Lower lobe of right lung (tissue), 2 donors: ENCODE measurements at regions not wholly inside any gene's neighbourhood (a gene's known extent, or its start where the extent isn't known, plus 50 kb on each side); places are given as distances from the start of the nearest gene placed in this dataset.

Experiments used
- ATAC-seq, 2 donors: fragments of 200-7000 bp; cut with Tn5 transposase; one replicate each; pipeline ENCODE4 v1.9.1; 2020 to 2022; ENCODE audit warnings: mild to moderate bottlenecking in 2 of 2, moderate library complexity in 2 of 2
- DNase-seq: peaks from one replicate; pipeline ENCODE4 v3.0.0-alpha.2; 2020
- H3K27ac ChIP-seq: fragments of 200-600 bp; one replicate; pipeline ENCODE4 v1.8.0; 2022
- H3K27me3 ChIP-seq: fragments of 200-600 bp; one replicate; pipeline ENCODE4 v1.8.0; 2022; ENCODE audit warnings: low read depth
- H3K36me3 ChIP-seq: fragments of 200-600 bp; one replicate; pipeline ENCODE4 v1.8.0; 2022; ENCODE audit warnings: mild to moderate bottlenecking
- H3K4me1 ChIP-seq: fragments of 200-600 bp; one replicate; pipeline ENCODE4 v1.8.0; 2022
- H3K4me3 ChIP-seq: fragments of 200-600 bp; one replicate; pipeline ENCODE4 v1.8.0; 2022; ENCODE audit warnings: mild to moderate bottlenecking
- H3K9me3 ChIP-seq: fragments of 200-600 bp; one replicate; pipeline ENCODE4 v1.8.0; 2022
- intact Hi-C: fragments of 100-400 bp; cut with DNase I; formaldehyde crosslinking; loops from one replicate; pipeline ENCODE4 v1.11.0; 2022
- TF ChIP-seq, protein P1 (sequence below): fragments of 200-600 bp; IDR thresholded peaks from one replicate; pipeline ENCODE4 v1.8.0; 2022; ENCODE audit warnings: antibody characterized with exemption, mild to moderate bottlenecking
- donor health status: DM: no; HTN: yes; CAD: no; lungs with severe emphysema.

DNA sequence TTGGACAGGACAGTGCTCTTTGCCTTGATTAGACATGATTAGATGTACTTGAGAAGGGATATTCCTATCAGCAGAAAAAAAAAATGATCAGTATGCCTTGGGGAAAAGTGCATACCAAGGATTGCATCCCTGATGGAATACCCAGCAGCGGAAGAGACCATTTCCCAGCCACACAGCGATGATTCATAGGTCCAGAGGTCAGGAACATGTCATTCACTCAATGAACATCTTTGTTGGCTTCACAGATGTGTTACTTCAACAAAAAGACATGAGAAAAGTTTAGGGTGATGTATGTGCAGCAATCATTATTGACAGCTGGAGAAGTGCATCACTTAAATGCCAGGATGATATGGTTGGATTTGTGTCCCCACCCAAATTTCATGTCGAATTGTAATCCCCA, 293.5 kb downstream of the ZNF674 start:
- TF ChIP-seq, protein P1, sequence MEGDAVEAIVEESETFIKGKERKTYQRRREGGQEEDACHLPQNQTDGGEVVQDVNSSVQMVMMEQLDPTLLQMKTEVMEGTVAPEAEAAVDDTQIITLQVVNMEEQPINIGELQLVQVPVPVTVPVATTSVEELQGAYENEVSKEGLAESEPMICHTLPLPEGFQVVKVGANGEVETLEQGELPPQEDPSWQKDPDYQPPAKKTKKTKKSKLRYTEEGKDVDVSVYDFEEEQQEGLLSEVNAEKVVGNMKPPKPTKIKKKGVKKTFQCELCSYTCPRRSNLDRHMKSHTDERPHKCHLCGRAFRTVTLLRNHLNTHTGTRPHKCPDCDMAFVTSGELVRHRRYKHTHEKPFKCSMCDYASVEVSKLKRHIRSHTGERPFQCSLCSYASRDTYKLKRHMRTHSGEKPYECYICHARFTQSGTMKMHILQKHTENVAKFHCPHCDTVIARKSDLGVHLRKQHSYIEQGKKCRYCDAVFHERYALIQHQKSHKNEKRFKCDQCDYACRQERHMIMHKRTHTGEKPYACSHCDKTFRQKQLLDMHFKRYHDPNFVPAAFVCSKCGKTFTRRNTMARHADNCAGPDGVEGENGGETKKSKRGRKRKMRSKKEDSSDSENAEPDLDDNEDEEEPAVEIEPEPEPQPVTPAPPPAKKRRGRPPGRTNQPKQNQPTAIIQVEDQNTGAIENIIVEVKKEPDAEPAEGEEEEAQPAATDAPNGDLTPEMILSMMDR: no peak
- Histone ChIP-seq H3K36me3 (no peaks in the 10 kb centered on the region), H3K9me3 (no peaks in the 10 kb centered on the region), H3K27me3 (no peaks in the 10 kb centered on the region), H3K27ac (no peak overlapping the region), H3K4me1 (no peaks in the 10 kb centered on the region), H3K4me3 (no peak overlapping the region)
- intact Hi-C loops: no loop called here
- DNase-seq (no peak), ATAC-seq (no peak)

DNA sequence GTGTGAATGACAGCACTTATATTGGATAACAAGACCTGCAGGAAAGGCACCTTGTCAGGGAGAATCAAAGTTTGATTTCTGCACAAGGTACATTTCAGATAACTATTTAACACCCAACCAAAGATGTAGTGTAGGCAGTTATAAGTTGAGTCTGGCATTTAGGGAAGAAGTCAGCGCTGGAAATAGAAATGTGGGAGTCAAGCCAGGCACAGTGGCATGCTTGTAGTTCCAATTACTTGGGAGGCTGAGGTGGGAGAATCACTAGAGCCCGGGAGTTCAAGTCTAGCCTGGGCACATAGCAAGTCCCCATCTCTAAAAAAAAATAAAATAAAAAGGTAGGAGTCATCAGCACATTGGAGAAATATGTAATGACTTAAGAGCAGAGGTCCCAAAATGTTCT, 295.1 kb downstream of the ZNF674 start:
- Histone ChIP-seq H3K27me3 (no peaks in the 10 kb centered on the region), H3K4me3 (no peak overlapping the region), H3K27ac (no peak overlapping the region), H3K9me3 (no peaks in the 10 kb centered on the region), H3K4me1 (no peaks in the 10 kb centered on the region), H3K36me3 (no peaks in the 10 kb centered on the region)
- TF ChIP-seq, protein P1: no peak
- DNase-seq: no peak
- no peak for ATAC-seq
- intact Hi-C loops: no loop called here

DNA sequence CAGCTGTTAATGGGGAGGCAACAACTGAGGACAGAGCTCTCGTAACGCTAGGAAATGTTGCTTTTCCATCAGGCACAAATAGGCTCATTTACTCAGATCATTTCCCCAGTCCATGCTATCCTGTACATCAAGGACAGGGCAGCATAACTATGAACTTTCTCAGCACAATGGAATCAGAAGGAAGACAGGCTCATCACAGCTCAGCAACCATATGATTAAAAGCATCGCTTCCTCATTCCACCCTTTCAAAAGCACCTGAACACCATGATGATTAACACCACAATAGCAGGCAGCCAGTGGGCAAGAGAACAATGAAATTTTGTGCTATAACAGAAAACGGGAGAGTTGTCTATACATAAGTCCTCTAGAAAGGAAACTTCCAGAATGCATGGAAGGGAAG, 297.8 kb downstream of the ZNF674 start:
- TF ChIP-seq, protein P1: no peak
- Histone ChIP-seq H3K4me1 (no peaks in the 10 kb centered on the region), H3K36me3 (no peaks in the 10 kb centered on the region), H3K27ac (no peak overlapping the region), H3K4me3 (no peak overlapping the region), H3K9me3 (no peaks in the 10 kb centered on the region), H3K27me3 (no peaks in the 10 kb centered on the region)
- no peak for DNase-seq
- intact Hi-C loops: no loop called here
- ATAC-seq: no peak

DNA sequence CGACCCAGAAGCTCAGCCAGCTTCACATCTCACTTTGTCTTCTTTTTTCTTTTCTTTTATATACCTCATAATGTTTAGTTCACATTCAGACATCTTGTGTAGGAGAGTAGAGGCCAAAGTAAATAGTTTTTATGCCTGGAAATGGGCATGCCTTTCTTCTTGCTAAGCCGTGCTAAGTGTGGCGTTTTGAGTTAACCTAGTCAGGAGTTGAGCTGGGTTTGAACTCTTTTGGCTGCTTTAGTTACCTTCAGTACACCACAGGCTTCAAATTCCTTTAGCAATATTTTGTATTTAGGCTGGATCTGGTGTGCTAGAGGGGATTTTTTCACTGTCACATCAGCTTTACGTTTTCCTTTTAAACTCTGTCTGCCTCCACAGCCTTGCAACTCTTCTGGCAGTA, 300.8 kb downstream of the ZNF674 start:
- no peaks in the 10 kb centered on the region for H3K9me3 ChIP-seq
- TF ChIP-seq, protein P1: no peak
- H3K4me3 ChIP-seq: no peak overlapping the region
- H3K36me3 ChIP-seq: no peaks in the 10 kb centered on the region
- intact Hi-C loops: no loop called here
- no peaks in the 10 kb centered on the region for H3K27me3 ChIP-seq
- no peak overlapping the region for H3K27ac ChIP-seq
- no peaks in the 10 kb centered on the region for H3K4me1 ChIP-seq
- ATAC-seq (no peak), DNase-seq (no peak)

DNA sequence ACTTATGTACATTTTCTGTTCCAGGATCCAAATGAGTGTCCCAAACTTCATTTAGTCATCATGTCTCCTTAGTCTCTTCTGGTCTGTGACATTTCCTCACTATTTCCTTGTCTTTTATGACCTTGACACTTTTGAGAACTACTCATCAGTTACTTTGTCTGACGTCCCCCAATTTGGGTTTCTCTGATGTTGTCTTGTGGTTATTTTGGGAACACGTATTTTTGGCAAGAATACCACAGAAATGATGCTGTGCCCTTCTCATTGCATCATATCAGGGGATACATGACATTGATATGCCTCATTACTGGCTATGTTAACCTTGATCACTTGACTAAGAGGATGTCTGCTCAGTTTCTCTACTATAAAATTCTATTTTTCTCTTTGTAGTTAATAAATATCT, 308.8 kb downstream of the ZNF674 start:
- intact Hi-C loops: no loop called here

More for the DNA sequence above, 308.8 kb downstream of the ZNF674 start:
- no peak for DNase-seq
- TF ChIP-seq, protein P1: no peak
- Histone ChIP-seq H3K4me1 (no peaks in the 10 kb centered on the region), H3K27me3 (no peaks in the 10 kb centered on the region), H3K9me3 (no peaks in the 10 kb centered on the region), H3K36me3 (no peaks in the 10 kb centered on the region), H3K4me3 (no peak overlapping the region), H3K27ac (no peak overlapping the region)
- no peak for ATAC-seq
